HCT116 (cell line): ENCODE measurements at regions not wholly inside any gene's neighbourhood (a gene's known extent, or its start where the extent isn't known, plus 50 kb on each side); places are given as distances from the start of the nearest gene placed in this dataset.

ENCODE experiments used
- ATAC-seq: fragments of 200-7000 bp; cut with Tn5 transposase; 2 replicates; pipeline ENCODE4 v1.9.1; 2020; ENCODE audit warnings: mild to moderate bottlenecking, moderate library complexity
- BruUV-seq: library from RNA; stranded (reverse); fragments of 400-500 nt; replicated peaks from 2 replicates; lab custom pipeline; 2021; lab: Mats Ljungman, UMichigan
- CTCF ChIA-PET: fragments of 300-600 bp; sonication (Branson Sonifier 250); formaldehyde crosslinking; loops from one replicate; lab custom pipeline; 2021; ENCODE audit warnings: antibody characterized with exemption; lab: Charles Lee
- POLR2A ChIA-PET: fragments of 300-600, 350-600 bp; sonication (Branson Sonifier 250); formaldehyde crosslinking; loops from one replicate; lab custom pipeline; 2021; ENCODE audit warnings: antibody characterized with exemption; lab: Charles Lee
- RAD21 ChIA-PET, 2 experiments: fragments of 300-600 bp; sonication (Branson Sonifier 250); formaldehyde crosslinking; loops; one replicate each; lab custom pipeline; 2023; ENCODE audit warnings: low total read pairs in 2 of 2; ENCODE audit not compliant: uncharacterized antibody in 2 of 2, unreplicated experiment in 2 of 2, low non-redundant PET in 1 of 2; lab: Charles Lee
- DNase-seq: peaks from one replicate; pipeline ENCODE4 v3.0.0-alpha.2; 2010; ENCODE audit warnings: low read depth, low spot score
- H2AFZ ChIP-seq: fragments of 200-600 bp; shearing (Covaris generic), sonication (generic); 2 replicates; pipeline ENCODE4 v1.6.1; 2017; ENCODE audit warnings: low read depth, mixed run types, mixed read lengths, antibody characterized with exemption, low read length; ENCODE audit not compliant: poor library complexity, severe bottlenecking
- H3K27ac ChIP-seq: 2 replicates; pipeline ENCODE4 v1.5.1; 2012; ENCODE audit warnings: low read depth, low read length
- H3K27me3 ChIP-seq: fragments of 200-600 bp; sonication (generic); 2 replicates; pipeline ENCODE4 v1.6.1; 2016; ENCODE audit warnings: mixed run types, low read length, mixed read lengths; ENCODE audit not compliant: insufficient read depth
- H3K36me3 ChIP-seq, 2 experiments: fragments of 200-500 bp in 1 of 2; fragments of 200-600 bp in 1 of 2; sonication (Bioruptor generic) in 1 of 2; sonication (generic) in 1 of 2; 2 replicates each; pipeline versions ENCODE4 v1.5.1 to v1.6.1; 2014 to 2016; ENCODE audit warnings: low read length in 2 of 2, inconsistent platforms in 1 of 2, mixed read lengths in 1 of 2, mixed run types in 1 of 2; ENCODE audit not compliant: insufficient read depth in 2 of 2, control insufficient read depth in 1 of 2
- H3K4me1 ChIP-seq, 2 experiments: fragments of 200-600 bp in 1 of 2; sonication (generic) in 1 of 2; 2 replicates each; pipeline versions ENCODE4 v1.5.1 to v1.6.1; 2012 to 2017; ENCODE audit warnings: low read length in 2 of 2, inconsistent platforms in 1 of 2, mild to moderate bottlenecking in 1 of 2, mixed read lengths in 1 of 2, mixed run types in 1 of 2, moderate library complexity in 1 of 2; ENCODE audit not compliant: insufficient read depth in 2 of 2, control insufficient read depth in 1 of 2
- H3K4me2 ChIP-seq: fragments of 200-600 bp; sonication (generic); 2 replicates; pipeline ENCODE4 v1.6.1; 2017; ENCODE audit warnings: mixed run types, low read length, mixed read lengths
- H3K4me3 ChIP-seq, 2 experiments: fragments of 200-600 bp in 1 of 2; sonication (generic) in 1 of 2; replicated peaks in 1 of 2; 2 replicates each; pipeline ENCODE4 v1.5.1; 2011 to 2016; ENCODE audit warnings: low read length in 2 of 2, control low read depth in 1 of 2, low read depth in 1 of 2, mild to moderate bottlenecking in 1 of 2, mixed read lengths in 1 of 2, mixed run types in 1 of 2
- H3K79me2 ChIP-seq: fragments of 200-600 bp; sonication (generic); 2 replicates; pipeline ENCODE4 v1.6.1; 2017; ENCODE audit warnings: mild to moderate bottlenecking, mixed run types, low read length, moderate library complexity, mixed read lengths; ENCODE audit not compliant: insufficient read depth
- H3K9ac ChIP-seq: fragments of 200-600 bp; sonication (generic); 2 replicates; pipeline ENCODE4 v1.6.1; 2016; ENCODE audit warnings: low read length, mixed read lengths
- H3K9me2 ChIP-seq: fragments of 200-600 bp; sonication (generic), shearing (Covaris generic); 2 replicates; pipeline ENCODE4 v1.6.1; 2017; ENCODE audit warnings: mixed run types, mild to moderate bottlenecking, moderate library complexity; ENCODE audit not compliant: insufficient read depth
- H3K9me3 ChIP-seq, 2 experiments: fragments of 200-500 bp in 1 of 2; fragments of 200-600 bp in 1 of 2; sonication (Bioruptor generic) in 1 of 2; sonication (generic) in 1 of 2; 2 replicates each; pipeline ENCODE4 v1.6.1; 2014 to 2017; ENCODE audit warnings: low read length in 2 of 2, mixed read lengths in 2 of 2, inconsistent platforms in 1 of 2, low read depth in 1 of 2, mild to moderate bottlenecking in 1 of 2, mixed run types in 1 of 2, moderate library complexity in 1 of 2; ENCODE audit not compliant: control insufficient read depth in 1 of 2, insufficient read depth in 1 of 2
- H4K20me1 ChIP-seq: fragments of 200-600 bp; sonication (generic), shearing (Covaris generic); 2 replicates; pipeline ENCODE4 v1.6.1; 2017; ENCODE audit warnings: mixed run types, mild to moderate bottlenecking, moderate library complexity; ENCODE audit not compliant: insufficient read depth
- ATF3 ChIP-seq: IDR thresholded peaks from 2 replicates; pipeline ENCODE4 v1.6.1; 2012
- CEBPB ChIP-seq: IDR thresholded peaks from 2 replicates; pipeline ENCODE4 v1.6.1; 2012; ENCODE audit warnings: low read depth
- EGR1 ChIP-seq: IDR thresholded peaks from 2 replicates; pipeline ENCODE4 v1.6.1; 2012; ENCODE audit warnings: low read depth
- ELF1 ChIP-seq: IDR thresholded peaks from 2 replicates; pipeline ENCODE4 v1.6.1; 2012; ENCODE audit warnings: low read depth, borderline replicate concordance
- EZH2phosphoT487 ChIP-seq: fragments of 200-600 bp; IDR thresholded peaks from 2 replicates; pipeline ENCODE4 v1.6.1; 2018; ENCODE audit warnings: antibody characterized with exemption, borderline replicate concordance
- JUND ChIP-seq: IDR thresholded peaks from 2 replicates; pipeline ENCODE4 v1.6.1; 2012
- POLR2AphosphoS5 ChIP-seq: IDR thresholded peaks from 2 replicates; pipeline ENCODE4 v1.6.1; 2011; ENCODE audit warnings: mild to moderate bottlenecking, low read depth, low read length, moderate library complexity
- RAD21 ChIP-seq: IDR thresholded peaks from 2 replicates; pipeline ENCODE4 v1.6.1; 2012; ENCODE audit warnings: low read depth, mild to moderate bottlenecking
- SRF ChIP-seq: IDR thresholded peaks from 2 replicates; pipeline ENCODE4 v1.6.1; 2012; ENCODE audit warnings: low read depth
- TCF7L2 ChIP-seq: IDR thresholded peaks from 2 replicates; pipeline ENCODE4 v1.7.0; 2011; ENCODE audit warnings: borderline replicate concordance, inconsistent platforms; ENCODE audit not compliant: insufficient read depth, insufficient read length; ENCODE audit errors: extremely low read depth
- ZNF274 ChIP-seq: fragments of 200-500 bp; sonication (Bioruptor generic); IDR thresholded peaks from 2 replicates; pipeline ENCODE4 v1.6.1; 2014; ENCODE audit warnings: mild to moderate bottlenecking, low read depth, low read length, inconsistent platforms
- intact Hi-C: fragments of 100-400 bp; cut with micrococcal nuclease; formaldehyde crosslinking; loops from 2 replicates; pipeline ENCODE4 v1.10.0; 2022
- TF ChIP-seq, protein P1 (sequence below), 3 experiments: fragments of 200-600 bp in 1 of 3; sonication (generic) in 1 of 3; IDR thresholded peaks in 2 of 3; conservative IDR thresholded peaks in 1 of 3; 2 replicates each; pipeline ENCODE4 v1.5.1; 2012 to 2017; ENCODE audit warnings: low read depth in 2 of 3, low read length in 2 of 3, antibody characterized with exemption in 1 of 3, borderline replicate concordance in 1 of 3, control low read depth in 1 of 3, mild to moderate bottlenecking in 1 of 3, mixed read lengths in 1 of 3, mixed run types in 1 of 3, moderate library complexity in 1 of 3; ENCODE audit not compliant: insufficient read depth in 1 of 3
- TF ChIP-seq, protein P2 (sequence below): IDR thresholded peaks from 2 replicates; pipeline ENCODE4 v1.6.1; 2012; ENCODE audit warnings: low read depth

GRCh38 chr2:239731998-239732665 lies 293.0 kb downstream of the NDUFA10 start:
- no peaks in the 10 kb centered on the region for H3K4me1 ChIP-seq
- ChIA-PET POLR2A (no interaction called here), RAD21 (no interaction called here), CTCF (no interaction called here)
- no peaks in the 10 kb centered on the region for H3K79me2 ChIP-seq
- no peaks in the 10 kb centered on the region for H3K9me3 ChIP-seq
- H3K27me3 ChIP-seq: 0 out of 2 replicates have a peak, but pooled peaks cover 4% of the 10 kb centered on the region
- H3K4me3 ChIP-seq: no peak overlapping the region
- no peaks in the 10 kb centered on the region for H3K36me3 ChIP-seq
- ATAC-seq (no peak), DNase-seq (no peak)
- H3K9me2 ChIP-seq: no peaks in the 10 kb centered on the region
- TF ChIP-seq SRF: no peak
- TF ChIP-seq EZH2phosphoT487: no peak
- no peak for TF ChIP-seq TCF7L2
- no peak for TF ChIP-seq EGR1
- TF ChIP-seq RAD21: no peak
- no peak for TF ChIP-seq ELF1
- TF ChIP-seq JUND: no peak
- TF ChIP-seq, protein P1, sequence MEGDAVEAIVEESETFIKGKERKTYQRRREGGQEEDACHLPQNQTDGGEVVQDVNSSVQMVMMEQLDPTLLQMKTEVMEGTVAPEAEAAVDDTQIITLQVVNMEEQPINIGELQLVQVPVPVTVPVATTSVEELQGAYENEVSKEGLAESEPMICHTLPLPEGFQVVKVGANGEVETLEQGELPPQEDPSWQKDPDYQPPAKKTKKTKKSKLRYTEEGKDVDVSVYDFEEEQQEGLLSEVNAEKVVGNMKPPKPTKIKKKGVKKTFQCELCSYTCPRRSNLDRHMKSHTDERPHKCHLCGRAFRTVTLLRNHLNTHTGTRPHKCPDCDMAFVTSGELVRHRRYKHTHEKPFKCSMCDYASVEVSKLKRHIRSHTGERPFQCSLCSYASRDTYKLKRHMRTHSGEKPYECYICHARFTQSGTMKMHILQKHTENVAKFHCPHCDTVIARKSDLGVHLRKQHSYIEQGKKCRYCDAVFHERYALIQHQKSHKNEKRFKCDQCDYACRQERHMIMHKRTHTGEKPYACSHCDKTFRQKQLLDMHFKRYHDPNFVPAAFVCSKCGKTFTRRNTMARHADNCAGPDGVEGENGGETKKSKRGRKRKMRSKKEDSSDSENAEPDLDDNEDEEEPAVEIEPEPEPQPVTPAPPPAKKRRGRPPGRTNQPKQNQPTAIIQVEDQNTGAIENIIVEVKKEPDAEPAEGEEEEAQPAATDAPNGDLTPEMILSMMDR (IDR thresholded peaks at IDR 0.05 in 2 of 3, conservative IDR thresholded peaks at IDR 0.05 in 1 of 3; ENCODE audit: borderline replicate concordance in 1 of 3, insufficient read depth in 1 of 3, low read depth in 2 of 3, low read length in 2 of 3): no peak
- TF ChIP-seq, protein P2, sequence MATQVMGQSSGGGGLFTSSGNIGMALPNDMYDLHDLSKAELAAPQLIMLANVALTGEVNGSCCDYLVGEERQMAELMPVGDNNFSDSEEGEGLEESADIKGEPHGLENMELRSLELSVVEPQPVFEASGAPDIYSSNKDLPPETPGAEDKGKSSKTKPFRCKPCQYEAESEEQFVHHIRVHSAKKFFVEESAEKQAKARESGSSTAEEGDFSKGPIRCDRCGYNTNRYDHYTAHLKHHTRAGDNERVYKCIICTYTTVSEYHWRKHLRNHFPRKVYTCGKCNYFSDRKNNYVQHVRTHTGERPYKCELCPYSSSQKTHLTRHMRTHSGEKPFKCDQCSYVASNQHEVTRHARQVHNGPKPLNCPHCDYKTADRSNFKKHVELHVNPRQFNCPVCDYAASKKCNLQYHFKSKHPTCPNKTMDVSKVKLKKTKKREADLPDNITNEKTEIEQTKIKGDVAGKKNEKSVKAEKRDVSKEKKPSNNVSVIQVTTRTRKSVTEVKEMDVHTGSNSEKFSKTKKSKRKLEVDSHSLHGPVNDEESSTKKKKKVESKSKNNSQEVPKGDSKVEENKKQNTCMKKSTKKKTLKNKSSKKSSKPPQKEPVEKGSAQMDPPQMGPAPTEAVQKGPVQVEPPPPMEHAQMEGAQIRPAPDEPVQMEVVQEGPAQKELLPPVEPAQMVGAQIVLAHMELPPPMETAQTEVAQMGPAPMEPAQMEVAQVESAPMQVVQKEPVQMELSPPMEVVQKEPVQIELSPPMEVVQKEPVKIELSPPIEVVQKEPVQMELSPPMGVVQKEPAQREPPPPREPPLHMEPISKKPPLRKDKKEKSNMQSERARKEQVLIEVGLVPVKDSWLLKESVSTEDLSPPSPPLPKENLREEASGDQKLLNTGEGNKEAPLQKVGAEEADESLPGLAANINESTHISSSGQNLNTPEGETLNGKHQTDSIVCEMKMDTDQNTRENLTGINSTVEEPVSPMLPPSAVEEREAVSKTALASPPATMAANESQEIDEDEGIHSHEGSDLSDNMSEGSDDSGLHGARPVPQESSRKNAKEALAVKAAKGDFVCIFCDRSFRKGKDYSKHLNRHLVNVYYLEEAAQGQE: no peak
- TF ChIP-seq CEBPB: no peak
- TF ChIP-seq ATF3: no peak
- no peak for TF ChIP-seq POLR2AphosphoS5
- no peak for TF ChIP-seq ZNF274
- intact Hi-C loops: no loop called here
- H3K9ac ChIP-seq: no peak overlapping the region
- H3K27ac ChIP-seq: no peak overlapping the region
- no peak overlapping the region for H3K4me2 ChIP-seq
- no TSS peak for BruUV-seq
- no peak overlapping the region for H2AFZ ChIP-seq
- H4K20me1 ChIP-seq: no peaks in the 10 kb centered on the region
